A549 (cell line): ENCODE measurements at regions not wholly inside any gene's neighbourhood (a gene's known extent, or its start where the extent isn't known, plus 50 kb on each side); places are given as distances from the start of the nearest gene placed in this dataset.

Experiments used
- CEBPB ChIP-seq, 2 experiments: fragments of >200 bp in 1 of 2; sonication (Bioruptor Twin) in 1 of 2; formaldehyde crosslinking in 1 of 2; IDR thresholded peaks; 2 replicates each; pipeline ENCODE4 v1.6.1; 2012 to 2016
- CTCF ChIP-seq: fragments of >200 bp; sonication (Bioruptor Twin); formaldehyde crosslinking; IDR thresholded peaks from 3 replicates; pipeline ENCODE4 v1.5.1; 2016
- POLR2A ChIP-seq: IDR thresholded peaks from 2 replicates; pipeline ENCODE4 v1.6.1; 2012; ENCODE audit warnings: mild to moderate bottlenecking, low read length

GRCh38 chr5:1962619-1963355 is 80.1 kb upstream of the IRX4 start:
- TF ChIP-seq CTCF (no peak), CEBPB (IDR thresholded peaks at IDR 0.05) (no peak), POLR2A (no peak)
